Liver (tissue), 3 donors: ENCODE measurements at regions not wholly inside any gene's neighbourhood (a gene's known extent, or its start where the extent isn't known, plus 50 kb on each side); places are given as distances from the start of the nearest gene placed in this dataset.

Experiments used
- CTCF ChIP-seq: fragments of 150-350 bp; IDR thresholded peaks from 2 replicates; pipeline ENCODE4 v1.5.1; 2017; ENCODE audit warnings: improper control_type of control experiment, low read depth, low read length; ENCODE audit not compliant: missing input control
- EGR1 ChIP-seq, 2 donors: IDR thresholded peaks; 2 replicates each; pipeline ENCODE4 v1.6.1; 2016 to 2018; ENCODE audit warnings: antibody characterized with exemption in 2 of 2, low read depth in 2 of 2
- FOXA1 ChIP-seq: IDR thresholded peaks from 2 replicates; pipeline ENCODE4 v1.6.1; 2016; ENCODE audit warnings: antibody characterized with exemption
- HNF4A ChIP-seq, 2 donors: conservative IDR thresholded peaks; 2 replicates each; pipeline ENCODE4 v1.6.1; 2016; ENCODE audit warnings: antibody characterized with exemption in 2 of 2, mild to moderate bottlenecking in 2 of 2
- JUND ChIP-seq, 2 donors: IDR thresholded peaks; 2 replicates each; pipeline ENCODE4 v1.6.1; 2016; ENCODE audit warnings: antibody characterized with exemption in 2 of 2
- MAX ChIP-seq: IDR thresholded peaks from 2 replicates; pipeline ENCODE4 v1.6.1; 2016; ENCODE audit warnings: antibody characterized with exemption
- NR2F2 ChIP-seq: IDR thresholded peaks from 2 replicates; pipeline ENCODE4 v1.6.1; 2016; ENCODE audit warnings: antibody characterized with exemption
- REST ChIP-seq: IDR thresholded peaks from 2 replicates; pipeline ENCODE4 v1.6.1; 2016; ENCODE audit warnings: antibody characterized with exemption, mild to moderate bottlenecking
- SP1 ChIP-seq: IDR thresholded peaks from 2 replicates; pipeline ENCODE4 v1.6.1; 2018; ENCODE audit warnings: antibody characterized with exemption, mild to moderate bottlenecking
- YY1 ChIP-seq: IDR thresholded peaks from 2 replicates; pipeline ENCODE4 v1.6.1; 2016; ENCODE audit warnings: antibody characterized with exemption, mild to moderate bottlenecking
- donor health status: healthy.
- donor health status: healthy.

- TF ChIP-seq CTCF: no peak
- TF ChIP-seq EGR1 (IDR thresholded peaks at IDR 0.05; ENCODE audit: low read depth in 2 of 2): no peak
- TF ChIP-seq FOXA1: no peak
- TF ChIP-seq MAX: no peak
- no peak for TF ChIP-seq HNF4A (conservative IDR thresholded peaks at IDR 0.05)
- TF ChIP-seq JUND (IDR thresholded peaks at IDR 0.05): no peak
- TF ChIP-seq REST: no peak
- TF ChIP-seq YY1: no peak
- no peak for TF ChIP-seq SP1
- no peak for TF ChIP-seq NR2F2
Observed at GRCh38 chr12:124471828-124472227, 95.6 kb downstream of the NCOR2 start.
